MM.1S (cell line): ENCODE measurements at regions not wholly inside any gene's neighbourhood (a gene's known extent, or its start where the extent isn't known, plus 50 kb on each side); places are given as distances from the start of the nearest gene placed in this dataset.

ENCODE experiments used
- EZH2 ChIP-seq: fragments of 300-600 bp; sonication (generic); optimal IDR thresholded peaks from 2 replicates; pipeline ENCODE3; 2017; ENCODE audit warnings: low read depth, mild to moderate bottlenecking, antibody characterized with exemption, low read length, mixed read lengths
- EZH2phosphoT487 ChIP-seq: fragments of 300-600 bp; sonication (generic); IDR thresholded peaks from 2 replicates; pipeline ENCODE4 v1.6.1; 2018; ENCODE audit warnings: antibody characterized with exemption, low read length
- TF ChIP-seq, protein P1 (sequence below): fragments of 300-600 bp; sonication (generic); IDR thresholded peaks from 2 replicates; pipeline ENCODE4 v1.5.1; 2016; ENCODE audit warnings: antibody characterized with exemption, low read length, mixed read lengths

GRCh38 chr3:18135060-18135814, 289.9 kb downstream of the SATB1 start:
- TF ChIP-seq, protein P1, sequence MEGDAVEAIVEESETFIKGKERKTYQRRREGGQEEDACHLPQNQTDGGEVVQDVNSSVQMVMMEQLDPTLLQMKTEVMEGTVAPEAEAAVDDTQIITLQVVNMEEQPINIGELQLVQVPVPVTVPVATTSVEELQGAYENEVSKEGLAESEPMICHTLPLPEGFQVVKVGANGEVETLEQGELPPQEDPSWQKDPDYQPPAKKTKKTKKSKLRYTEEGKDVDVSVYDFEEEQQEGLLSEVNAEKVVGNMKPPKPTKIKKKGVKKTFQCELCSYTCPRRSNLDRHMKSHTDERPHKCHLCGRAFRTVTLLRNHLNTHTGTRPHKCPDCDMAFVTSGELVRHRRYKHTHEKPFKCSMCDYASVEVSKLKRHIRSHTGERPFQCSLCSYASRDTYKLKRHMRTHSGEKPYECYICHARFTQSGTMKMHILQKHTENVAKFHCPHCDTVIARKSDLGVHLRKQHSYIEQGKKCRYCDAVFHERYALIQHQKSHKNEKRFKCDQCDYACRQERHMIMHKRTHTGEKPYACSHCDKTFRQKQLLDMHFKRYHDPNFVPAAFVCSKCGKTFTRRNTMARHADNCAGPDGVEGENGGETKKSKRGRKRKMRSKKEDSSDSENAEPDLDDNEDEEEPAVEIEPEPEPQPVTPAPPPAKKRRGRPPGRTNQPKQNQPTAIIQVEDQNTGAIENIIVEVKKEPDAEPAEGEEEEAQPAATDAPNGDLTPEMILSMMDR = no peak
- no peak for TF ChIP-seq EZH2
- no peak for TF ChIP-seq EZH2phosphoT487
